SK-N-SH (cell line): ENCODE measurements at regions not wholly inside any gene's neighbourhood (a gene's known extent, or its start where the extent isn't known, plus 50 kb on each side); places are given as distances from the start of the nearest gene placed in this dataset.
"Not testable (repeated sequence)": the region's sequence is repeated elsewhere in the genome, so short reads cannot be mapped to it uniquely, and the experiment has no call there.

Experiments
- CTCF ChIA-PET: fragments of 300-600, 350-600 bp; formaldehyde crosslinking; extraction: SDS; loops from one replicate; lab custom pipeline; 2021; lab: Yijun Ruan, JAX
- POLR2A ChIA-PET: fragments of 350-600 bp; sonication (Branson Sonifier 250); formaldehyde crosslinking; extraction: SDS; loops from one replicate; lab custom pipeline; 2020; ENCODE audit warnings: antibody characterized with exemption, inconsistent platforms; lab: Yijun Ruan, JAX
- DNase-seq: peaks from one replicate; pipeline ENCODE4 v3.0.0; 2012
- H2AFZ ChIP-seq: fragments of 200-600 bp; sonication (generic); 2 replicates; pipeline ENCODE4 v1.8.1; 2016; ENCODE audit warnings: antibody characterized with exemption, mild to moderate bottlenecking, low read depth
- H3F3A ChIP-seq: fragments of 200-600 bp; sonication (generic); replicated peaks from 2 replicates; pipeline ENCODE3; 2016; ENCODE audit warnings: antibody characterized with exemption, mild to moderate bottlenecking; ENCODE audit not compliant: insufficient read depth
- H3K27ac ChIP-seq, 2 experiments: fragments of 200-500 bp in 1 of 2; fragments of 200-600 bp in 1 of 2; sonication (Bioruptor generic) in 1 of 2; sonication (generic), shearing (Covaris generic) in 1 of 2; 2 replicates each; pipeline versions ENCODE4 v1.5.1 to v1.6.1; 2014 to 2016; ENCODE audit warnings: low read depth in 2 of 2, inconsistent platforms in 1 of 2, low read length in 1 of 2, mild to moderate bottlenecking in 1 of 2, mixed read lengths in 1 of 2
- H3K27me3 ChIP-seq: fragments of 200-600 bp; sonication (generic), shearing (Covaris generic); 2 replicates; pipeline ENCODE4 v1.6.1; 2016; ENCODE audit warnings: mixed run types; ENCODE audit not compliant: insufficient read depth
- H3K36me3 ChIP-seq, 2 experiments: fragments of 200-500 bp in 1 of 2; fragments of 200-600 bp in 1 of 2; sonication (Bioruptor generic) in 1 of 2; sonication (generic) in 1 of 2; replicated peaks in 1 of 2; 2 replicates each; pipeline versions ENCODE3 to v1.5.1; 2014 to 2016; ENCODE audit warnings: low read length in 1 of 2, mild to moderate bottlenecking in 1 of 2; ENCODE audit not compliant: insufficient read depth in 2 of 2, control insufficient read depth in 1 of 2
- H3K4me1 ChIP-seq, 2 experiments: fragments of 200-500 bp in 1 of 2; fragments of 200-600 bp in 1 of 2; sonication (Bioruptor generic) in 1 of 2; sonication (generic), shearing (Covaris generic) in 1 of 2; 2 replicates each; pipeline versions ENCODE4 v1.5.1 to v1.6.1; 2014 to 2016; ENCODE audit warnings: low read depth in 1 of 2, low read length in 1 of 2, mixed run types in 1 of 2; ENCODE audit not compliant: insufficient read depth in 2 of 2, control insufficient read depth in 1 of 2
- H3K4me2 ChIP-seq: fragments of 200-600 bp; sonication (generic), shearing (Covaris generic); 2 replicates; pipeline ENCODE4 v1.6.1; 2017; ENCODE audit warnings: mixed run types
- H3K4me3 ChIP-seq, 2 experiments: fragments of 200-500 bp in 1 of 2; fragments of 200-600 bp in 1 of 2; sonication (Bioruptor generic) in 1 of 2; sonication (generic), shearing (Covaris generic) in 1 of 2; 2 replicates each; pipeline versions ENCODE4 v1.5.1 to v1.8.1; 2014 to 2016; ENCODE audit warnings: low read depth in 2 of 2, inconsistent platforms in 1 of 2, low read length in 1 of 2, mild to moderate bottlenecking in 1 of 2, mixed read lengths in 1 of 2, moderate library complexity in 1 of 2
- H3K79me2 ChIP-seq: fragments of 200-600 bp; sonication (generic); 2 replicates; pipeline ENCODE4 v1.8.1; 2017; ENCODE audit warnings: mild to moderate bottlenecking; ENCODE audit not compliant: insufficient read depth
- H3K9ac ChIP-seq: fragments of 200-600 bp; sonication (generic); 2 replicates; pipeline ENCODE4 v1.6.1; 2017; ENCODE audit warnings: mixed run types
- H3K9me2 ChIP-seq: fragments of 200-600 bp; sonication (generic); 2 replicates; pipeline ENCODE4 v1.6.1; 2017; ENCODE audit warnings: mixed run types
- H3K9me3 ChIP-seq: fragments of 200-600 bp; sonication (generic); 2 replicates; pipeline ENCODE4 v1.6.1; 2017; ENCODE audit warnings: mixed run types, mild to moderate bottlenecking, moderate library complexity
- H4K20me1 ChIP-seq: fragments of 200-600 bp; sonication (generic); 2 replicates; pipeline ENCODE4 v1.6.1; 2017; ENCODE audit warnings: mild to moderate bottlenecking, mixed run types; ENCODE audit not compliant: insufficient read depth
- CHD2 ChIP-seq: fragments of 150-350 bp; IDR thresholded peaks from 2 replicates; pipeline ENCODE4 v1.6.1; 2018; ENCODE audit warnings: low read length; ENCODE audit not compliant: partially characterized antibody
- FOXM1 ChIP-seq: IDR thresholded peaks from 2 replicates; pipeline ENCODE4 v1.4.0; 2012; ENCODE audit warnings: low read depth, mild to moderate bottlenecking
- GATA2 ChIP-seq: sonication (generic); formaldehyde crosslinking; IDR thresholded peaks from 2 replicates; pipeline ENCODE4 v1.5.0; 2020; ENCODE audit warnings: mild to moderate bottlenecking, missing genetic modification reagents
- IRF3 ChIP-seq: fragments of 150-350 bp; IDR thresholded peaks from 2 replicates; pipeline ENCODE4 v1.6.1; 2016; ENCODE audit warnings: mild to moderate bottlenecking, low read depth, low read length
- POLR2AphosphoS5 ChIP-seq: IDR thresholded peaks from 2 replicates; pipeline ENCODE4 v1.6.1; 2012; ENCODE audit warnings: low read depth, low read length
- REST ChIP-seq: IDR thresholded peaks from 2 replicates; pipeline ENCODE4 v1.6.1; 2012; ENCODE audit warnings: mild to moderate bottlenecking, low read depth, low read length, moderate library complexity
- RFX5 ChIP-seq: IDR thresholded peaks from 2 replicates; pipeline ENCODE4 v1.6.1; 2012; ENCODE audit warnings: mild to moderate bottlenecking, improper control_type of control experiment, low read length
- TEAD4 ChIP-seq: IDR thresholded peaks from 2 replicates; pipeline ENCODE4 v1.4.0; 2012; ENCODE audit warnings: mild to moderate bottlenecking, borderline replicate concordance; ENCODE audit not compliant: insufficient read depth
- USF1 ChIP-seq: IDR thresholded peaks from 2 replicates; pipeline ENCODE4 v1.4.0; 2012; ENCODE audit warnings: low read depth, borderline replicate concordance
- YY1 ChIP-seq: IDR thresholded peaks from 2 replicates; pipeline ENCODE4 v1.4.0; 2012; ENCODE audit warnings: low read depth, mild to moderate bottlenecking
- WGBS: methylation state at CpG from one replicate; pipeline ENCODE4 v1.1.6; 2017; ENCODE audit warnings: low lambda C conversion rate; 5-methylcytosine and 5-hydroxymethylcytosine counted together
- TF ChIP-seq, protein P1 (sequence below): fragments of 150-350 bp; IDR thresholded peaks from 2 replicates; pipeline ENCODE4 v1.6.1; 2017; ENCODE audit warnings: antibody characterized with exemption, low read length, low read depth, borderline replicate concordance
- TF ChIP-seq, protein P2 (sequence below): IDR thresholded peaks from 2 replicates; pipeline ENCODE4; 2012

DNA sequence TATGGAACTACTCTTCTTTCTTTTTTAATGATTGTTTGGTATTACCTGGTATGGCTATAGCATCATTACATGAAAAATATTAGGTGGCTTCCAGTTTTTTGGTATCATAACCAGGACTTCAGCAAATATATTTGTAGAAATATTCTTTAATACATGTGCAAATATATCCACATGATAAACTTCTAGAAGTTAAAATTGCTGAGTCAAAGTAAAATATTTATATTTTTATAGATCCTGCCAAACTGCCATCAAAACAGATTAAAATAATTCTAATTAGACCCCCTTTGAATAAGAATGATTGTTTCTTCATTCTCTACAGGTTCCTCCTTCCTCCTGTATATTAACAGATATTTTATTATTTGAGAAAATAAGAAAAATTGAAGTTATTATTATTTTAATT, 708.5 kb upstream of the INTU start:
- no peak for TF ChIP-seq FOXM1
- H2AFZ ChIP-seq: no peak overlapping the region
- no peaks in the 10 kb centered on the region for H3K9me2 ChIP-seq
- H3K4me1 ChIP-seq: no peaks in the 10 kb centered on the region
- H3K36me3 ChIP-seq: no peaks in the 10 kb centered on the region
- no peaks in the 10 kb centered on the region for H4K20me1 ChIP-seq
- no peak overlapping the region for H3K4me2 ChIP-seq
- ChIA-PET POLR2A (no interaction called here), CTCF (no interaction called here)
- H3K9me3 ChIP-seq: no peaks in the 10 kb centered on the region
- H3K79me2 ChIP-seq: no peaks in the 10 kb centered on the region
- H3F3A ChIP-seq: no peaks in the 10 kb centered on the region
- H3K27ac ChIP-seq: no peak overlapping the region
- no peak overlapping the region for H3K9ac ChIP-seq
- no peaks in the 10 kb centered on the region for H3K27me3 ChIP-seq
- no peak for DNase-seq
- no peak overlapping the region for H3K4me3 ChIP-seq

DNA sequence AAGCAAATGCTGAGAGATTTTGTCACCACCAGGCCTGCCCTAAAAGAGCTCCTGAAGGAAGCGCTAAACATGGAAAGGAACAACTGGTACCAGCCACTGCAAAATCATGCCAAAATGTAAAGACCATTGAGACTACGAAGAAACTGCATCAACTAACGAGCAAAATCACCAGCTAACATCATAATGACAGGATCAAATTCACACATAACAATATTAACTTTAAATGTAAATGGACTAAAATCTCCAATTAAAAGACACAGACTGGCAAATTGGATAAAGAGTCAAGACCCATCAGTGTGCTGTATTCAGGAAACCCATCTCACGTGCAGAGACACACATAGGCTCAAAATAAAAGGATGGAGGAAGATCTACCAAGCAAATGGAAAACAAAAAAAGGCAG, 702.7 kb upstream of the INTU start:
- CTCF ChIA-PET, H3K9ac ChIP-seq, H2AFZ ChIP-seq, H3K9me2 ChIP-seq, H3K36me3 ChIP-seq, H3K9me3 ChIP-seq, DNase-seq, H3K4me3 ChIP-seq, H4K20me1 ChIP-seq, H3K4me1 ChIP-seq, H3F3A ChIP-seq, H3K27me3 ChIP-seq, H3K79me2 ChIP-seq, H3K27ac ChIP-seq, POLR2A ChIA-PET, H3K4me2 ChIP-seq: not testable (repeated sequence)
- 43% methylated on average over 3 of the region's 4 CpGs for WGBS

- POLR2A ChIA-PET: no interaction called here
- TF ChIP-seq IRF3 (no peak), YY1 (no peak), CHD2 (no peak), FOXM1 (no peak), RFX5 (no peak), TEAD4 (no peak), GATA2 (CRISPR knock-in tag) (no peak), USF1 (no peak), REST (no peak), POLR2AphosphoS5 (no peak)
- TF ChIP-seq, protein P1, sequence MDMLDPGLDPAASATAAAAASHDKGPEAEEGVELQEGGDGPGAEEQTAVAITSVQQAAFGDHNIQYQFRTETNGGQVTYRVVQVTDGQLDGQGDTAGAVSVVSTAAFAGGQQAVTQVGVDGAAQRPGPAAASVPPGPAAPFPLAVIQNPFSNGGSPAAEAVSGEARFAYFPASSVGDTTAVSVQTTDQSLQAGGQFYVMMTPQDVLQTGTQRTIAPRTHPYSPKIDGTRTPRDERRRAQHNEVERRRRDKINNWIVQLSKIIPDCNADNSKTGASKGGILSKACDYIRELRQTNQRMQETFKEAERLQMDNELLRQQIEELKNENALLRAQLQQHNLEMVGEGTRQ: no peak
- TF ChIP-seq, protein P2, sequence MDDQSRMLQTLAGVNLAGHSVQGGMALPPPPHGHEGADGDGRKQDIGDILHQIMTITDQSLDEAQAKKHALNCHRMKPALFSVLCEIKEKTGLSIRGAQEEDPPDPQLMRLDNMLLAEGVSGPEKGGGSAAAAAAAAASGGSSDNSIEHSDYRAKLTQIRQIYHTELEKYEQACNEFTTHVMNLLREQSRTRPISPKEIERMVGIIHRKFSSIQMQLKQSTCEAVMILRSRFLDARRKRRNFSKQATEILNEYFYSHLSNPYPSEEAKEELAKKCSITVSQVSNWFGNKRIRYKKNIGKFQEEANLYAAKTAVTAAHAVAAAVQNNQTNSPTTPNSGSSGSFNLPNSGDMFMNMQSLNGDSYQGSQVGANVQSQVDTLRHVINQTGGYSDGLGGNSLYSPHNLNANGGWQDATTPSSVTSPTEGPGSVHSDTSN: no peak
These were observed 697.0 kb upstream of the INTU start for GRCh38 chr4:126935801-126936200.

More at GRCh38 chr4:126935801-126936200, 697.0 kb upstream of the INTU start:
- Histone ChIP-seq H4K20me1 (no peaks in the 10 kb centered on the region), H3K27me3 (no peaks in the 10 kb centered on the region), H3F3A (peaks cover 15% of the 10 kb centered on the region), H2AFZ (no peak overlapping the region), H3K9ac (no peak overlapping the region), H3K4me3 (no peak overlapping the region), H3K9me3 (no peaks in the 10 kb centered on the region), H3K36me3 (no peaks in the 10 kb centered on the region), H3K27ac (no peak overlapping the region), H3K9me2 (no peaks in the 10 kb centered on the region), H3K79me2 (no peaks in the 10 kb centered on the region), H3K4me1 (peaks cover 0 to 10% of the 10 kb centered on the region in 2 experiments; a peak in 2 of 4 replicates), H3K4me2 (no peak overlapping the region)
- CTCF ChIA-PET: interaction anchor here (0.6 kb wide), 1 partner anchor 888 kb away, joined by 3 read pairs; no protein-coding TSS in a partner anchor
- DNase-seq: no peak
- WGBS: 38% methylated on average over 4 of the region's 4 CpGs
